Activated CD8-positive, alpha-beta memory T cell treated with anti-CD3 and anti-CD28 coated beads for 1 hour (primary cell): ENCODE measurements at regions not wholly inside any gene's neighbourhood (a gene's known extent, or its start where the extent isn't known, plus 50 kb on each side); places are given as distances from the start of the nearest gene placed in this dataset.
"Not testable (repeated sequence)": the region's sequence is repeated elsewhere in the genome, so short reads cannot be mapped to it uniquely, and the experiment has no call there.

Experiments used
- DNase-seq, 2 donors: peaks; one replicate each; pipeline ENCODE4 v3.0.0-alpha.2; 2020; ENCODE audit warnings: low read depth in 1 of 2; ENCODE audit errors: extremely low read depth in 1 of 2

- DNase-seq = not testable (repeated sequence)
Measured at GRCh38 chr5:168143521-168143920, 147.9 kb upstream of the WWC1 start.

- no peak for DNase-seq
Measured at GRCh38 chr5:168147106-168147505, 144.3 kb upstream of the WWC1 start.

DNA sequence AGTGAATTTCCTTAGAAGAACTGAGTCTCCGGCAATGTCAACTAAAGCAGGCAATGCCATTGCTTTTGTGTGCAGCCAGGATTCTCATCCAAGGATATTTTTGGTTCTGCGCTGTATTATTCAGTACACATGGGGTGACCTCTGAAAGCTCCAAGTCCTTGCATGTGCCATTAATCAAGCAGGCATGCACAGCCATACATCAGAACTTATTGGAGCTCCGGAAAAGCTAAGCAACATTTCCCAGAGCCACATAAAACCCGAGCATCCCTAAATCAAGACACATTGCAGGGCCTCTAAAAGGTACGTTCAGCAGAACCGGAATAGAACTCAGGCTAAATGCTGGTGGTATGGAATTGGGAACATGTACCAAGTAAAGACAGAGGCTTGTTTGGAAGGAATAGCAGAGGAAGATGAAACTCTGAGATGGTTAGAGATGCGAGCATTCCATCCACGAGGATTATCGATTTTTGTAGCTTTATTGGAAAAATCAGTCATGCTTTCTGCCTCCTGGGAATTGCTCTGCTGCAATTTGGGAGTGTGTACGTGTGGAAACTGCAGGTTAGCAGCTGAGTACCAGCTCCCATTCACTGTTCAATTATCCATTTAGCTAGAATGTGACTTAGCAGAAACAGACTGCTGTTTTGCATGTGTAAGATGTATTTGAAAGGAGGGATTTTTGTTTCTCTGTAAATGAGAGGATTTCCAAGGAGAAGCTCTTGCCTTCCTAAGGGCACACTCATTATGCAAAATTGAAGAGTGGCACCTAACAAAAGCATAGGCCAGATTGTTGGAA, 143.7 kb upstream of the WWC1 start:
- no peak for DNase-seq

GRCh38 chr5:168151041-168151440, 140.4 kb upstream of the WWC1 start:
- DNase-seq = no peak

- DNase-seq = no peak
Measured at GRCh38 chr5:168152660-168153059, 138.8 kb upstream of the WWC1 start.

GRCh38 chr5:168153263-168153875, 138.1 kb upstream of the WWC1 start:
- DNase-seq = no peak

- DNase-seq = no peak
Measured at GRCh38 chr5:168153876-168154270, 137.6 kb upstream of the WWC1 start.

DNA sequence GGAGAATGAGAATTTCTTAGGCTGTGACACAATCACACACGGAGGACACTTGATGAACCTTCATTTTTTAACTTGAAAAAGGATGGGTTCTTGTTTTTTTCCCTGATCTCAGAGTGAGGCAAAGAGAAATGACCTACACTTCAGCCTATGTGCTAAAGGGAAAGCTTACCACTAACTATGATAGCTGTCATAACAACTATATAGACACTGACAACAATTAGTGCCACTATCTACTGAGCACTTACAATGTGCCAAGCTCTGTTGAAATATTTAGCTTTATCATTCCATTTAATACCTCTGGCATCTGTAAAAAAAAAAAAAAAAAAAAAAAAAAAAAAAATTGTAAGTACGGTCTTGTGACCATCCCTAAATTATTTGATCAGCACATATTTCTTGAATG, 135.9 kb upstream of the WWC1 start:
- DNase-seq = no peak

DNA sequence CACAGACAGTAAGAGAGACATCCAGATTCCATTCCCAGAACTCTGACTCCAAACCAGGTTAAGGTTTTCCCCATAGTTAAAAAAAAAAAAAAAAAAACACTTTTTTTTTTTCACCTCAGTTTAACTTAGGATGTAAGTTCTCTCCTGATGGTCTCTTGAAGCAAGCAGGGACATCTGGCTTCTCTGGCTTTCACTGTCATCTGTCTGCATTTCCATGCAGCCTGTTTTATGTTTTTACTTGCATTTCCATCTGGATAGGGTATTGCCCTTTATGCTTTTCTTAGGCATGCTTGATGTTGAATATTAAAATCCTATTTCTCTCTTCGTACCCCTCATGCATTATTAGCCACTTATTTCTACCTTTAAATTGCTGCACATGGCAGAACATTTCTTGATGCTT, 135.3 kb upstream of the WWC1 start:
- no peak for DNase-seq

GRCh38 chr5:168157141-168157540, 134.3 kb upstream of the WWC1 start:
- DNase-seq = no peak

DNA sequence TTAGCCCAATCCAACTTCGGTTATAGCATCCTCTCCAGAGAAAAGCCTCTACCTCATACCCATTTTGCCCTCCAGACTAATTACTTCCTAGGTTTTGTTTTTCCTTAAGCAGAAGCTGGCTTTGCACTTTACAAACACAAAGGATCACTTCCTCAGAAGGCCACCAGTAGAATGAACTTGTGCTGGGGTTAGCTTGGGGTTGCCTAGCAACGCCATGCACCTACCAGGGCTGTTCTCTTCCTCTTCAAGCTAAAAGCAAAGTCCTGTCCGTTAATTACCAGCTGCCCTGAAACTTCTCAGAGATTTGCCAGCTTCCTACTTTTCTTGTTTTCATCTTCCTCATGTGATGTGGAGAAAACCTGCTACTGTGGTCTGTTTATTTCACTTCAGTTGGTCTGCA, 132.0 kb upstream of the WWC1 start:
- DNase-seq = no peak

DNA sequence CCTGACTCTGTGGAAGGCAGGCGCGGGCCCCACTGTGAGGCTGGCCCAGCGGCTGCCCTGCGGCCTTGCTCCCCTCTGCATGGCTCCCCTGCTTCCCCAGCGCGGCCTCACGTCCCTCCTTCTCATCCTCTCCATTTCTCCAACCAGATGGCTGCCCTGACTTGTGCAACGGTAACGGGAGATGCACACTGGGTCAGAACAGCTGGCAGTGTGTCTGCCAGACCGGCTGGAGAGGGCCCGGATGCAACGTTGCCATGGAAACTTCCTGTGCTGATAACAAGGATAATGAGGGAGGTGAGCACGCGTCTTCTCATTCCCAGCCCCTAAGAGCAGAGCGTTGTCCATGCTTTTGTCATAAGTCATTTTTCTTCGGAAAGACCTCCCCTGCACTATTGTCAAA, 129.0 kb upstream of the WWC1 start:
- DNase-seq = no peak

DNA sequence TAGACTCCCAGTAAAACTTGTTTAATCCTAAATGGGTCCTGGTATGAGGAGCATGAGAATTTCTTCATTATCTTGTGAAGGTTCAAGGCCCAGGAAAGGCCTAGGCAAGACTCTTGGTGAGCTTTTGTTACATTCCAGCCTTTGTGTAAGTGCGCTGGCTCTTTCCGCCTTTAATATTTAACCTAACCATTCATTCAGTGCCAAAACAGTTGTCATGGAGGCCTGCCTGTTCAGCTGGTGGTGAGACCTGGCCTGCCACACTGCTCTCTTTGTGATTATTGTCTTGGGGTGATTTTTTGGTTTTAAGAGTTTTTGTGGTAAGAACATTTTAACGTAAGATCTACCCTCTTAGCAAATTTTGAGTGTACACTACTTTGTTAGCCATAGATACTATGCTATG, 127.5 kb upstream of the WWC1 start:
- DNase-seq = no peak

DNA sequence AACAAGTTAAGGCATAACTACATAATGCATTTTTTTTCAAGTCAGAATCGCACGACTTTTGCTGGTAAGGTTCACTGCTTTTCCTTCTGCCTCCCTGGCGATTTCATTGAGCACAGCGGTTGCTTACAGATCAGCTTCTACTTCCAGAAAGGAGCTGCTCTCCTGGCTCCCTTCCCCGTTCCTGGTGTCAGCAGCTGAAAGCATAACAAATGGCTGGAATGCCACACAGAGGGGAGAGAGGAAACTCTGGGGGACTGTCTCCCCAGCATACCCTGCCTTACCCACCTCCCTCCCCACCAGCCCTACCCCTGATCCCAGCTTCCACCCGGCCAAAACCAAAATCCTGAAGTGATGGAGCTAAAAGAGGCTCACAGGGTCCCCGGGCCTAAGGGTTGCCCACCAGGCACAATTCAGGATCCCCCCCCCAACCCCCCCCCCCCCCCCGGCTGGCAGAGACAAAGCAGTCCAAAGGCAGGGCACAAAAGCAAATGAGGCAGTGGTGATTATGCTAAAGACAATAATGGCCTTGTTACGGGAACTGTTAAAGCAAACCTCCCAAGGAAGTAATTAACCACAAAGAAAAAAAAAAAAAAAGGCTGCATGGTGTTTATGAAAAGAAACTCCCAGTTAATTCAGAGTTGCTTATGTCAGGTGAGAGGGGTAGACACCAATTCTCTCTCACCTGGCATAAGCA, 126.1 kb upstream of the WWC1 start:
- DNase-seq = no peak

DNA sequence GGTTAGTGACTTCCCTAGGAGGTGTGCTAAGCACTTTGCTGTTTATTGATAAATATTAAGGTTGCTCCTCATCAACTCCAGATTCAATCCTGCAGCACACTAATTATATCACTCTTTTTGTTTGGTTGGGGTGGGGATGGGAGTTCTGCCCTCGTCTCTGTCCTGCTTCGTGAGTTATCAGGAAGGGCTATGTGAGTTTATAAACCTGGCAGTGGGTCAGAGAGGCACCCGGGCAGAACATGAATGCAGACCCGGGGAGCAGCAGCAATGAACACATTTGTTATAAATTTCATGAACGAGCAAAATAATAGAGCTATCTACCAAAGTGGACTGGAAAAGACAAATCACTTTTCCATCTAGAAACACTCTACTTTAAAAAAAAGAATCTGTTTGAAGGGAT, 125.5 kb upstream of the WWC1 start:
- no peak for DNase-seq

- no peak for DNase-seq
Measured at GRCh38 chr5:168167338-168167737, 124.1 kb upstream of the WWC1 start.

- no peak for DNase-seq
Measured at GRCh38 chr5:168168978-168169698, 122.3 kb upstream of the WWC1 start.

DNA sequence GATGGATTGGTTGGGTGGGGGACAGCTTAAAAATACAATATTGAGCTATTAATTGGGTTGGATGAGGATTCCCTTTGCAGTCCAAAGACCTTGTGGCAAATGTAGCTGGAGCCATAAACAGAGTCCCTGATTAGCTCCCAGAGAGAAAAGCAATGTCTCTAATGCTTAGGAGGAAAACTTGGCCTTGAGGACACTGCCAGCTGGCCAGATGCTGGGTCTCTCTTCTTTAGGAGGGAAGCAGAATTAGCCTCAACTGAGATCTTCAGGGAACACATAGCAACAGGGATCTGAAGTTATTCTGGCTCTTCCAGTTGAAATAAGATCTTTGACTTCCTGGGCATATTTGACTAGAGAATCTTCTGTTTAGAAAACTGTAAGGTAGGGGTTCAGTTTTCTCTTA, 121.7 kb upstream of the WWC1 start:
- DNase-seq = no peak

DNA sequence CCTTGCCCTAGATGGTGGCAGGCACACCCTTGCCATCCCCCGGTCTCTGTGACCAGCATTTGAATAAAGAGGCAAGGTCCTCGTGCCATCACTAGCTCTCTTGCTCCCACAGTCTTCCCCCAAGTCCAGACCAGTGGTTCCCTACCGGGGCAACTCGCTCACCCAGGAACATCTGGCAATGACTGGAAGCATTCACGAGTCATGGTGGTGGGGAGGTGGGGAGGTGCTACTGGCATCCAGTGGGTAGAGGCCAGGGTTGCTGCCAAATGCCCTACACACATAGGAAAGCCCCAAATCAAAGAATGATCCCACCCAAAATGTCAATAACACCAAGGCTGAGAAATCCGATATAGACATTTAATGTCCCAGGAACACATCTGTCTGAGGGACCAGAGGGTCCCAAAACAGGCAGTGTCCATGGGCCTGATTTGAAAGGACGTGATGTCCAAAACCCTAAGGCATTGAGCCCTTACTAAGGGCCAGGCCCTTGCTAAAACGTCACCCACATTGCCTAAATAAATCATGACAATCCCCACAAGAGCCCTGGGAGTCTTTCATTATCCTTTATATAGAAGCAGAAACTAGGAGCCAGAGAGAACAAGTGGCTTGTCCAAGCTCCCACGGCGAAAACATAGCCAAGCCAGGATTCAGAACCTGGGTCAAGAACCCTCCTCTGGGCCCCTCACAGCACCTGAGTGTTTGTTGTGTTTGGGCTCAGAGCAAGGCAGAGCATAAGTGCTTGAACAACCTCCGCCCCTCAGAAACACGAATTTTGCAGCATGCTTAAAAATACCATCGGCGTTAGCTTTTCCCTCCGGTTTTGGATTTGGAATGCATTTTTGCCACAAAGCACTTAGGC, 119.3 kb upstream of the WWC1 start:
- DNase-seq = no peak

GRCh38 chr5:168172760-168173223, 118.7 kb upstream of the WWC1 start:
- DNase-seq = no peak
